ENCODE measurements at regions not wholly inside any gene's neighbourhood (a gene's known extent, or its start where the extent isn't known, plus 50 kb on each side); places are given as distances from the start of the nearest gene placed in this dataset.

GRCh38 chr11:45525393-45525792 lies 140.0 kb downstream of the CHST1 start:
- H3K36me3 ChIP-seq: no peaks in the 10 kb centered on the region
- no peaks in the 10 kb centered on the region for H3K27me3 ChIP-seq
- H3K4me1 ChIP-seq: no peaks in the 10 kb centered on the region
- TF ChIP-seq POLR2A (IDR thresholded peaks at IDR 0.05) (no peak), CTCF (IDR thresholded peaks at IDR 0.05) (no peak)
- H3K9me3 ChIP-seq: no peaks in the 10 kb centered on the region
- no peak overlapping the region for H3K4me3 ChIP-seq
- no peak for DNase-seq
- intact Hi-C loops (cut with DNase I; ENCODE audit: low total_unique reads): no loop called here
- H3K27ac ChIP-seq: no peak overlapping the region

GRCh38 chr11:45523760-45524159 lies 141.7 kb downstream of the CHST1 start:
- no peak overlapping the region for H3K27ac ChIP-seq
- DNase-seq: no peak

GRCh38 chr11:45518833-45519535 lies 146.4 kb downstream of the CHST1 start:
- intact Hi-C loops (cut with DNase I; ENCODE audit: low total_unique reads): no loop called here
- no peaks in the 10 kb centered on the region for H3K9me3 ChIP-seq
- no peak overlapping the region for H3K4me3 ChIP-seq
- TF ChIP-seq POLR2A (IDR thresholded peaks at IDR 0.05) (no peak), CTCF (IDR thresholded peaks at IDR 0.05) (no peak)
- no peak overlapping the region for H3K27ac ChIP-seq
- no peak for DNase-seq
- no peaks in the 10 kb centered on the region for H3K36me3 ChIP-seq
- H3K4me1 ChIP-seq: no peaks in the 10 kb centered on the region
- H3K27me3 ChIP-seq: no peaks in the 10 kb centered on the region

More at GRCh38 chr11:45523760-45524159, 141.7 kb downstream of the CHST1 start:
- Histone ChIP-seq H3K36me3 (no peaks in the 10 kb centered on the region), H3K9me3 (no peaks in the 10 kb centered on the region), H3K4me3 (no peak overlapping the region), H3K4me1 (no peaks in the 10 kb centered on the region), H3K27me3 (no peaks in the 10 kb centered on the region)
- intact Hi-C loops (cut with DNase I; ENCODE audit: low total_unique reads): no loop called here
- no peak for TF ChIP-seq CTCF (IDR thresholded peaks at IDR 0.05)
- TF ChIP-seq POLR2A (IDR thresholded peaks at IDR 0.05): no peak

- Histone ChIP-seq H3K27ac (no peak overlapping the region), H3K4me1 (no peaks in the 10 kb centered on the region), H3K36me3 (no peaks in the 10 kb centered on the region), H3K4me3 (no peak overlapping the region), H3K27me3 (no peaks in the 10 kb centered on the region), H3K9me3 (no peaks in the 10 kb centered on the region)
- TF ChIP-seq POLR2A (IDR thresholded peaks at IDR 0.05) (no peak), CTCF (IDR thresholded peaks at IDR 0.05) (no peak)
- DNase-seq: no peak
- intact Hi-C loops (cut with DNase I; ENCODE audit: low total_unique reads): no loop called here
These were observed 147.1 kb downstream of the CHST1 start for GRCh38 chr11:45518141-45518832.

- DNase-seq: no peak
- intact Hi-C loops (cut with DNase I; ENCODE audit: low total_unique reads): no loop called here
- H3K36me3 ChIP-seq: no peaks in the 10 kb centered on the region
- no peak overlapping the region for H3K4me3 ChIP-seq
- TF ChIP-seq POLR2A (IDR thresholded peaks at IDR 0.05): no peak
- no peaks in the 10 kb centered on the region for H3K27me3 ChIP-seq
- no peaks in the 10 kb centered on the region for H3K9me3 ChIP-seq
- H3K4me1 ChIP-seq: no peaks in the 10 kb centered on the region
- H3K27ac ChIP-seq: no peak overlapping the region
These were observed 148.2 kb downstream of the CHST1 start for GRCh38 chr11:45517171-45517770.

All from uterus (tissue), 3 donors.